ENCODE measurements at regions not wholly inside any gene's neighbourhood (a gene's known extent, or its start where the extent isn't known, plus 50 kb on each side); places are given as distances from the start of the nearest gene placed in this dataset.

DNA sequence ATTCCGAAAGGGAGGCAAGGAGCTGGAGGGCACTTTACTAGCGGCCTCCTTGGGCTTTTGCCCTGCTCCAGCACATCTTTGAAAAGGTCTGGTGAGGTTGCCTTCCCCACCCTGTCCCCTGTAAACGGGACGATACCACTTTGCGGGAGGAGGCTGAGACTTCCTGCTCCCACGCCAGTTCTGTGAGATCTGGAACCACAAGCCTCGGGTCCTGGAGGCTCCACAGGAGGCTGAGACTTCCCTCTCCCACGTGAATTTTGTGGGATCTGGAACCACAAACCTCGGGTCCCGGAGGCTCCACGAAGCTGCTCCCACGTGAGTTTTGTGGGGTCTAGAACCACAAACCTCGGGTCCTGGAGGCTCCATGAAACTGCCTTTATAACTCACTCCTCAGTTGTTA, 209.3 kb downstream of the DLL1 start:
- H4K20me1 ChIP-seq (replicated peaks; ENCODE audit: insufficient read depth) = no peaks in the 10 kb centered on the region
- no peaks in the 10 kb centered on the region for H3K27me3 ChIP-seq (ENCODE audit: insufficient read depth)
- H3K4me3 ChIP-seq = no peak overlapping the region
- H3F3A ChIP-seq (replicated peaks; ENCODE audit: low read depth) = no peaks in the 10 kb centered on the region
- Mint-ChIP-seq H3K4me3 (no peak overlapping the region), H3K27ac (no peak overlapping the region), H3K4me1 (no peaks in the 10 kb centered on the region; the same call in 2 of the 3 replicates), H3K36me3 (ENCODE audit: low read depth) (peaks cover 8% of the 10 kb centered on the region), H3K9me3 (peaks cover 16% of the 10 kb centered on the region), H3K27me3 (ENCODE audit: insufficient read depth, low read depth, poor library complexity) (peaks cover 4% of the 10 kb centered on the region)
- no peaks in the 10 kb centered on the region for H3K4me1 ChIP-seq (ENCODE audit: insufficient read depth)
- H3K4me2 ChIP-seq = no peak overlapping the region
- DNase-seq (ENCODE audit: low spot score) (no peak), ATAC-seq (no peak)
- no peaks in the 10 kb centered on the region for H3K9me2 ChIP-seq (ENCODE audit: insufficient read depth)
- TF ChIP-seq, protein P1, sequence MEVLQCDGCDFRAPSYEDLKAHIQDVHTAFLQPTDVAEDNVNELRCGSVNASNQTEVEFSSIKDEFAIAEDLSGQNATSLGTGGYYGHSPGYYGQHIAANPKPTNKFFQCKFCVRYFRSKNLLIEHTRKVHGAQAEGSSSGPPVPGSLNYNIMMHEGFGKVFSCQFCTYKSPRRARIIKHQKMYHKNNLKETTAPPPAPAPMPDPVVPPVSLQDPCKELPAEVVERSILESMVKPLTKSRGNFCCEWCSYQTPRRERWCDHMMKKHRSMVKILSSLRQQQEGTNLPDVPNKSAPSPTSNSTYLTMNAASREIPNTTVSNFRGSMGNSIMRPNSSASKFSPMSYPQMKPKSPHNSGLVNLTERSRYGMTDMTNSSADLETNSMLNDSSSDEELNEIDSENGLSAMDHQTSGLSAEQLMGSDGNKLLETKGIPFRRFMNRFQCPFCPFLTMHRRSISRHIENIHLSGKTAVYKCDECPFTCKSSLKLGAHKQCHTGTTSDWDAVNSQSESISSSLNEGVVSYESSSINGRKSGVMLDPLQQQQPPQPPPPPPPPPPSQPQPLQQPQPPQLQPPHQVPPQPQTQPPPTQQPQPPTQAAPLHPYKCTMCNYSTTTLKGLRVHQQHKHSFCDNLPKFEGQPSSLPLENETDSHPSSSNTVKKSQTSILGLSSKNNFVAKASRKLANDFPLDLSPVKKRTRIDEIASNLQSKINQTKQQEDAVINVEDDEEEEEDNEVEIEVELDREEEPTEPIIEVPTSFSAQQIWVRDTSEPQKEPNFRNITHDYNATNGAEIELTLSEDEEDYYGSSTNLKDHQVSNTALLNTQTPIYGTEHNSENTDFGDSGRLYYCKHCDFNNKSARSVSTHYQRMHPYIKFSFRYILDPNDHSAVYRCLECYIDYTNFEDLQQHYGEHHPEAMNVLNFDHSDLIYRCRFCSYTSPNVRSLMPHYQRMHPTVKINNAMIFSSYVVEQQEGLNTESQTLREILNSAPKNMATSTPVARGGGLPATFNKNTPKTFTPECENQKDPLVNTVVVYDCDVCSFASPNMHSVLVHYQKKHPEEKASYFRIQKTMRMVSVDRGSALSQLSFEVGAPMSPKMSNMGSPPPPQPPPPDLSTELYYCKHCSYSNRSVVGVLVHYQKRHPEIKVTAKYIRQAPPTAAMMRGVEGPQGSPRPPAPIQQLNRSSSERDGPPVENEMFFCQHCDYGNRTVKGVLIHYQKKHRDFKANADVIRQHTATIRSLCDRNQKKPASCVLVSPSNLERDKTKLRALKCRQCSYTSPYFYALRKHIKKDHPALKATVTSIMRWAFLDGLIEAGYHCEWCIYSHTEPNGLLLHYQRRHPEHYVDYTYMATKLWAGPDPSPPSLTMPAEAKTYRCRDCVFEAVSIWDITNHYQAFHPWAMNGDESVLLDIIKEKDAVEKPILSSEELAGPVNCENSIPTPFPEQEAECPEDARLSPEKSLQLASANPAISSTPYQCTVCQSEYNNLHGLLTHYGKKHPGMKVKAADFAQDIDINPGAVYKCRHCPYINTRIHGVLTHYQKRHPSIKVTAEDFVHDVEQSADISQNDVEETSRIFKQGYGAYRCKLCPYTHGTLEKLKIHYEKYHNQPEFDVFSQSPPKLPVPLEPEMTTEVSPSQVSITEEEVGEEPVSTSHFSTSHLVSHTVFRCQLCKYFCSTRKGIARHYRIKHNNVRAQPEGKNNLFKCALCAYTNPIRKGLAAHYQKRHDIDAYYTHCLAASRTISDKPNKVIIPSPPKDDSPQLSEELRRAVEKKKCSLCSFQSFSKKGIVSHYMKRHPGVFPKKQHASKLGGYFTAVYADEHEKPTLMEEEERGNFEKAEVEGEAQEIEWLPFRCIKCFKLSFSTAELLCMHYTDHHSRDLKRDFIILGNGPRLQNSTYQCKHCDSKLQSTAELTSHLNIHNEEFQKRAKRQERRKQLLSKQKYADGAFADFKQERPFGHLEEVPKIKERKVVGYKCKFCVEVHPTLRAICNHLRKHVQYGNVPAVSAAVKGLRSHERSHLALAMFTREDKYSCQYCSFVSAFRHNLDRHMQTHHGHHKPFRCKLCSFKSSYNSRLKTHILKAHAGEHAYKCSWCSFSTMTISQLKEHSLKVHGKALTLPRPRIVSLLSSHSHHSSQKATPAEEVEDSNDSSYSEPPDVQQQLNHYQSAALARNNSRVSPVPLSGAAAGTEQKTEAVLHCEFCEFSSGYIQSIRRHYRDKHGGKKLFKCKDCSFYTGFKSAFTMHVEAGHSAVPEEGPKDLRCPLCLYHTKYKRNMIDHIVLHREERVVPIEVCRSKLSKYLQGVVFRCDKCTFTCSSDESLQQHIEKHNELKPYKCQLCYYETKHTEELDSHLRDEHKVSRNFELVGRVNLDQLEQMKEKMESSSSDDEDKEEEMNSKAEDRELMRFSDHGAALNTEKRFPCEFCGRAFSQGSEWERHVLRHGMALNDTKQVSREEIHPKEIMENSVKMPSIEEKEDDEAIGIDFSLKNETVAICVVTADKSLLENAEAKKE (CRISPR knock-in tag; IDR thresholded peaks at IDR 0.05) = no peak
- TF ChIP-seq EZH2phosphoT487 (IDR thresholded peaks at IDR 0.05; ENCODE audit: unreplicated experiment) (no peak), ZNF331 (CRISPR knock-in tag; IDR thresholded peaks at IDR 0.05; ENCODE audit: low read depth) (no peak), POLR2AphosphoS5 (IDR thresholded peaks at IDR 0.05; ENCODE audit: low read depth) (no peak), ZNF114 (CRISPR knock-in tag; IDR thresholded peaks at IDR 0.05) (no peak), JUNB (IDR thresholded peaks at IDR 0.05; ENCODE audit: unreplicated experiment) (no peak), EZH2 (IDR thresholded peaks at IDR 0.05; ENCODE audit: low read depth, unreplicated experiment) (no peak), STAT1 (IDR thresholded peaks at IDR 0.05; ENCODE audit: unreplicated experiment) (no peak), NANOG (IDR thresholded peaks at IDR 0.05; ENCODE audit: borderline replicate concordance) (no peak), CREB1 (CRISPR knock-in tag; IDR thresholded peaks at IDR 0.05; ENCODE audit: low read depth) (no peak)
- TF ChIP-seq, protein P2, sequence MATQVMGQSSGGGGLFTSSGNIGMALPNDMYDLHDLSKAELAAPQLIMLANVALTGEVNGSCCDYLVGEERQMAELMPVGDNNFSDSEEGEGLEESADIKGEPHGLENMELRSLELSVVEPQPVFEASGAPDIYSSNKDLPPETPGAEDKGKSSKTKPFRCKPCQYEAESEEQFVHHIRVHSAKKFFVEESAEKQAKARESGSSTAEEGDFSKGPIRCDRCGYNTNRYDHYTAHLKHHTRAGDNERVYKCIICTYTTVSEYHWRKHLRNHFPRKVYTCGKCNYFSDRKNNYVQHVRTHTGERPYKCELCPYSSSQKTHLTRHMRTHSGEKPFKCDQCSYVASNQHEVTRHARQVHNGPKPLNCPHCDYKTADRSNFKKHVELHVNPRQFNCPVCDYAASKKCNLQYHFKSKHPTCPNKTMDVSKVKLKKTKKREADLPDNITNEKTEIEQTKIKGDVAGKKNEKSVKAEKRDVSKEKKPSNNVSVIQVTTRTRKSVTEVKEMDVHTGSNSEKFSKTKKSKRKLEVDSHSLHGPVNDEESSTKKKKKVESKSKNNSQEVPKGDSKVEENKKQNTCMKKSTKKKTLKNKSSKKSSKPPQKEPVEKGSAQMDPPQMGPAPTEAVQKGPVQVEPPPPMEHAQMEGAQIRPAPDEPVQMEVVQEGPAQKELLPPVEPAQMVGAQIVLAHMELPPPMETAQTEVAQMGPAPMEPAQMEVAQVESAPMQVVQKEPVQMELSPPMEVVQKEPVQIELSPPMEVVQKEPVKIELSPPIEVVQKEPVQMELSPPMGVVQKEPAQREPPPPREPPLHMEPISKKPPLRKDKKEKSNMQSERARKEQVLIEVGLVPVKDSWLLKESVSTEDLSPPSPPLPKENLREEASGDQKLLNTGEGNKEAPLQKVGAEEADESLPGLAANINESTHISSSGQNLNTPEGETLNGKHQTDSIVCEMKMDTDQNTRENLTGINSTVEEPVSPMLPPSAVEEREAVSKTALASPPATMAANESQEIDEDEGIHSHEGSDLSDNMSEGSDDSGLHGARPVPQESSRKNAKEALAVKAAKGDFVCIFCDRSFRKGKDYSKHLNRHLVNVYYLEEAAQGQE (IDR thresholded peaks at IDR 0.05; ENCODE audit: unreplicated experiment) = no peak
- TF ChIP-seq, protein P3, sequence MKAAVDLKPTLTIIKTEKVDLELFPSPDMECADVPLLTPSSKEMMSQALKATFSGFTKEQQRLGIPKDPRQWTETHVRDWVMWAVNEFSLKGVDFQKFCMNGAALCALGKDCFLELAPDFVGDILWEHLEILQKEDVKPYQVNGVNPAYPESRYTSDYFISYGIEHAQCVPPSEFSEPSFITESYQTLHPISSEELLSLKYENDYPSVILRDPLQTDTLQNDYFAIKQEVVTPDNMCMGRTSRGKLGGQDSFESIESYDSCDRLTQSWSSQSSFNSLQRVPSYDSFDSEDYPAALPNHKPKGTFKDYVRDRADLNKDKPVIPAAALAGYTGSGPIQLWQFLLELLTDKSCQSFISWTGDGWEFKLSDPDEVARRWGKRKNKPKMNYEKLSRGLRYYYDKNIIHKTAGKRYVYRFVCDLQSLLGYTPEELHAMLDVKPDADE (IDR thresholded peaks at IDR 0.05) = no peak
- TF ChIP-seq, protein P4, sequence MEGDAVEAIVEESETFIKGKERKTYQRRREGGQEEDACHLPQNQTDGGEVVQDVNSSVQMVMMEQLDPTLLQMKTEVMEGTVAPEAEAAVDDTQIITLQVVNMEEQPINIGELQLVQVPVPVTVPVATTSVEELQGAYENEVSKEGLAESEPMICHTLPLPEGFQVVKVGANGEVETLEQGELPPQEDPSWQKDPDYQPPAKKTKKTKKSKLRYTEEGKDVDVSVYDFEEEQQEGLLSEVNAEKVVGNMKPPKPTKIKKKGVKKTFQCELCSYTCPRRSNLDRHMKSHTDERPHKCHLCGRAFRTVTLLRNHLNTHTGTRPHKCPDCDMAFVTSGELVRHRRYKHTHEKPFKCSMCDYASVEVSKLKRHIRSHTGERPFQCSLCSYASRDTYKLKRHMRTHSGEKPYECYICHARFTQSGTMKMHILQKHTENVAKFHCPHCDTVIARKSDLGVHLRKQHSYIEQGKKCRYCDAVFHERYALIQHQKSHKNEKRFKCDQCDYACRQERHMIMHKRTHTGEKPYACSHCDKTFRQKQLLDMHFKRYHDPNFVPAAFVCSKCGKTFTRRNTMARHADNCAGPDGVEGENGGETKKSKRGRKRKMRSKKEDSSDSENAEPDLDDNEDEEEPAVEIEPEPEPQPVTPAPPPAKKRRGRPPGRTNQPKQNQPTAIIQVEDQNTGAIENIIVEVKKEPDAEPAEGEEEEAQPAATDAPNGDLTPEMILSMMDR (conservative IDR thresholded peaks at IDR 0.05; ENCODE audit: low read depth in 2 of 2) = no peak
- no peaks in the 10 kb centered on the region for H3K79me2 ChIP-seq (replicated peaks; ENCODE audit: insufficient read depth)
- H3K27ac ChIP-seq (ENCODE audit: low read depth) = no peak overlapping the region
- no peak overlapping the region for H2AFZ ChIP-seq
- H3K36me3 ChIP-seq (ENCODE audit: insufficient read depth) = no peaks in the 10 kb centered on the region

Data from GM23338 (cell line).